HG02884 (cell line): ENCODE measurements at regions not wholly inside any gene's neighbourhood (a gene's known extent, or its start where the extent isn't known, plus 50 kb on each side); places are given as distances from the start of the nearest gene placed in this dataset.

Source experiments
- ATAC-seq: cut with Tn5 transposase; IDR thresholded peaks from one replicate; pipeline ENCODE4 v1.9.1; 2021; ENCODE audit warnings: mild to moderate bottlenecking, moderate library complexity; ENCODE audit not compliant: unreplicated experiment

- ATAC-seq, result no peak
Measured at GRCh38 chr3:154590675-154591384, 160.8 kb upstream of the GPR149 start.

- no peak for ATAC-seq
Measured at GRCh38 chr3:154588831-154589230, 158.8 kb upstream of the GPR149 start.

GRCh38 chr3:154584974-154585373 lies 155.0 kb upstream of the GPR149 start:
- no peak for ATAC-seq

DNA sequence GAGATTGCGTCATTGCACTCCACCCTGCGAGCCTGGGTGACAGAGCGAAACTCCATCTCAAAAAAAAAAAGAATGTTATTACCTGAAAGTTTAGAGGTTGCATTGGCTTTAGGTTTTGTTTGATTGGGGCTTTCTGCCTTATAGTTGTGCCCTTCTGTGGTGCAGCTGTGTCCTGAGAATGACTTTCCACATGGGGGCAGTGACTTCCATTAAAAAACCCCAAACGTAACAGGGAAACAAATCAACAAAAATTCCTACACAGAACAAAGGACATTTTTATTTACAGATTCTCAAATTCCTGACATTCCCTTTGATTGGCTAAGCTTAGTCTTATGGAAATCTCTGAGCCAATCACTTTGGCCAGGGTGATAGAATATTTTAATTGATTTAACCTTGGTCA lies 154.1 kb upstream of the GPR149 start:
- ATAC-seq, result no peak

DNA sequence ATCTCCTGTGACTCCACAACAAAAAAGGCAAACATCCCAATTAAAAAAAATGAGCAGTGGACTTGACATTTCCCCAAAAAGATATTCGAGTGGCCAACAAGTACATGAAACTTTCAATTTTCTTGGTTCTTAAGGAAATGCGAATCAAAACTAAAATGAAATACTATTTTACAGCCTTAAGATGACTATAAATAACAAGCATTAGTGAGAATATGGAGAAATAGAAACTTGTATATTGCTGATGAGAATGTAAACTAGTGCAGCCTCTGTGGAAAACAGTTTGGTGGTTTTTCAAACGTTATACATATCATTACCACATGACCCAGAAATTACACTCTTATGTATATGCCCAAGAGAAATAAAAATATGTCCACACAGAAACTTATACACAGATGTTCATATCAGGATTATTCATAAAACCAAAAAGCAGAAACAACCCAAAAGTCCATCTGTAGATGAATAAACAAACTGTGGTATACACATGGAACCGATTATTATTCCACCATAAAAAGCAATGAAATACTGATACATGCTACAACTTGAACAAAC lies 153.2 kb upstream of the GPR149 start:
- no peak for ATAC-seq

DNA sequence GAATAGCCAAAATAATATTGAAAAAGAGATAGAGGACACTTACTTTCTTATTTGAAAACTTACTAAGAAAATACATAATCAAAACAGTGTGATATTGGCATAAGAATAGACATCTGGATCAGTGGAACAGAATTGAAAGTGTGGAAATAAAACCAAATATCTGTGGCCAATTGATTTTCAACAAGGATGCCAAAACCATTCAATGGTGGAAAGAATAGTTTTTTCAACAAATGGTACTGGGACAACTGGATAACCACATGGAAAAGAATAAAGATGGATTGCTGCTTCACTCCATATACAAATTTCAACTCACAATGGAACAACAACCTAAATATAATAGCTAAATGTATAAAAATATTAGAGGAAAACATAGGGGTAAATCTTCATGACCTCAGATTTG lies 152.5 kb upstream of the GPR149 start:
- ATAC-seq, result no peak

- ATAC-seq, result no peak
Measured at GRCh38 chr3:154571553-154572226, 141.7 kb upstream of the GPR149 start.

- no peak for ATAC-seq
Measured at GRCh38 chr3:154568064-154568463, 138.1 kb upstream of the GPR149 start.

GRCh38 chr3:154559623-154560022 lies 129.6 kb upstream of the GPR149 start:
- no peak for ATAC-seq

GRCh38 chr3:154552338-154552737 lies 122.3 kb upstream of the GPR149 start:
- no peak for ATAC-seq

- no peak for ATAC-seq
Measured at GRCh38 chr3:154549391-154549790, 119.4 kb upstream of the GPR149 start.

DNA sequence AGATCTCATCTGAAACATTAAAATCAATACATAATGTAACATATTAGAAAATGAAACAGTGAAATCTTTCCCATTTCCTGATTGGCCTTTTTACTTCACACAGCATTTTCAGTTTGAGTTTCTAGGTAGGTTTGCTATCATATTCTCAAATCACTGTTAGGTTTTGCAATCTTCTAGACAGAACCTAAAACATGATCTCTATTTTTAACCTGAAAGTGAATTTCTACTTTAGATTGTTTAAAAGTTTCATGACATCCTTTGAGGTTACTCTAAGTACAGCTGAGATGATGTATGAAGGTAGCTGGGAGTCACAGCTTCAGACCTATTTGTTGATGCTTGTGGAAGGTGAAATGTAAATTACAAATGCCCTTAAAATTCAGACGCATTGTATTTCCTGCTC lies 118.4 kb upstream of the GPR149 start:
- no peak for ATAC-seq

DNA sequence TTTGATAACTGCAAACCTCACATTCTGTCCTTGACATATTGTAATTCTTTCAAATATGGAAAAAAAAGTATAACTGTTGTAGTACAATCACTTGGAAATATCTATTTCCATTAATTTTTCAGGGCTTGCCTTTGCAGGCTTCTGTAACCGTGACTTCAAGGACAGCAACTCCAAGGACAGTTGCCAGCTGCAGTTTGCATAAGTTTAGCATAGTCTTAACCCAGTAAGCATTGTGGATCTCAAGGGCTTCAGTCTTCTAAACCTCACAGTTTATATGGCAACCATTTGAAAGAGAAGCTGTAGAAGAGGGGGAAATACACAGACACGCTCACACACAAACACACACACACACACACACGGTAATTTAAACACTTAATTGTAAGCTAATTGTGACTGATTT lies 112.8 kb upstream of the GPR149 start:
- ATAC-seq, result no peak

- no peak for ATAC-seq
Measured at GRCh38 chr3:154540950-154541604, 111.1 kb upstream of the GPR149 start.

DNA sequence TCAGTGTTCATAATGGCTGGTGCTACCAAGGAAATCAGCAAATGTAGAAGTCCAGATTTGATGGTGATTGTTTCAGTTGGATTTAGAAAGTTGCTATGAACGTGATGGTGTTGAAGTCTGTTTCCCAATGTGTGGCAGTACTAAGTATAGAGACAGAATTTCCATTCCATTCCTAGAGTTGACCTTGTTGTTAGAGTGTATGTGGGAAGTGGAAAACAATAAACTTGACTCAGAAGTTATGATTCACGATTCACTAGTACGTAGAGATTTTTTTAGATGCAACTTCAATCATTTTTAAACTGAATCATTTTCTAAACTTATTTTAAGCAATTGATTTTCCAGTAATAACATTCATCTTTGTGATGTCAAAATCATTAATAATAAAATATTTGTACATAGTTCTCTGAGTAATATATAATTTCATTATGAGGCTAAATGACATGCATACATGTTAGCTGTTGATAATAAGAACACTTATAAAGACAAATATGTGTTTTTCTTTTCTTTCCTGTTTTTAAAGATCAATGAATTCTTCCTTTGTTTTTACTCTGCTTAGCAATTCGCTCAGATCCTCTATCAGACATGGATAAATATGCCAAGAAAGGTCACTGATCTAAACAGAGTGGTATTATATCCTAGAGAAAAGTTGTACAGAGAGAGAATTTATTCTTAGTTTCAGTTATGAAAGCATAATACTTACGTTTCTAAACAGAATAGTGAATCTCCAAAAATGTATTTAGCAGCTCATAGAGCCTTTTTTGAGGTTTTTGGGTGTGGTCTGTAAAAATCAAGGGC lies 108.8 kb upstream of the GPR149 start:
- ATAC-seq, result no peak

- ATAC-seq, result no peak
Measured at GRCh38 chr3:154536751-154537150, 106.8 kb upstream of the GPR149 start.

DNA sequence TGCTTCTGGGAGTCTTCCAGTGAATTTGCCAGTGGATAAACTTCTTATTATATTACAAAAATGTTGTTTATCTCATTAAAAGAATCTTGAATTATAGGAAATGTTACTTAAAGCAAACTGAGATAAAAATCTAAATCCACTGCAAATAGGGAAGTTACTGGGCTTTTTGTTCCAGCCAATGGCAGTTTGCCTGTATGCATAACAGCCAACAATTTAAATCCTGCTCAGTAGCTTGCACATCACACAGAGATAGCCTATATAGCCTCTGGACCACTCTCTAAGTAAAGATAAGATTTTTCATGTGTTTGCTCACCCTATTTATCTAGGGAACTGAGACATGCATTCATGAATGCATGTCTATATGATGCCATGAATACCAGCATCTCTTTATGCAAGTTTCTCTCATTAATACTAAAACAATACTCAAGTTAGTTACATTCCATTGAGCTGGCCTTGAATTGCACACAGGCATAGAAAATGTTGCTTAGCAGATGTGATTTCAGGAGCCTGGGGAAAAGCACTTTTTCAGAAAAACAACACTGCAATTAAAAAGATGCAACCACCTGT lies 92.1 kb upstream of the GPR149 start:
- ATAC-seq, result no peak

DNA sequence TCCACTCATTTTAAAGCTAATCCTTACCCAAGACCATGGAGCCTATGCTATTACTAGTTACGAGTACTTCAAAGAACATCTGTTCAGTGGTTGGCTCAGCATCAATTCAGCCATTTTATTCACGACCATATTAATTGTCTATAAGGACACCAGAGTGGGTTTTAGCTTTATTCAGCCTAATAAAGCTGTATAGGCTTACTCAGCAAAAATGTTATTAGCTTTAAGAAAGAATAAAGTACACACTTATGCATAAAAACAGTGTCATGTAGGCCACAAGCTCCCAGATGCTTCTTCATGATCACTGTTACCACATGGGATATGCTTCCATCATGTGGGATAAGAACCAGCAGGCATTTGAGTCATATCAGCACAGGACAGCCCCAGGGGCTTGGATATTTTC lies 87.4 kb upstream of the GPR149 start:
- no peak for ATAC-seq

- no peak for ATAC-seq
Measured at GRCh38 chr3:154515921-154516320, 85.9 kb upstream of the GPR149 start.

DNA sequence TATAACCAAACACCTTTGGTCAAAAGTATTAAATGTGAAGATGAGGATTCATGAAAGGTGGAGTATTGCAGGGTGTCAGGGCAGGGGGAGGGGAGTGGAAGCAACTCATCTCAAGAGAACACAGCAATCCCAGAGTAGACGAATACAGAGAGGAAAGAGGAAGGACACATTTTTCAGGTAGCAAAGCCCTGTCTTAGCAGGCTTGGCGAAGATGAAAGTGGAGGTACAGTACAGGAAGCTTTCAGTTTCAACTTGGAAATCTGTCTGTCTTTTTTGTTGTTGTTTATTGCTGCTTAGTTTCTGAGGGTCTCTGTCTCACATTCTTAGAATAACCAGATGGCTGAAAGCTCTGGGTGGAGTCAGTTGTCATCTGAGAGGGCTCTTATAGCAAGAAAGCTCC lies 80.8 kb upstream of the GPR149 start:
- no peak for ATAC-seq

- no peak for ATAC-seq
Measured at GRCh38 chr3:154507727-154508126, 77.7 kb upstream of the GPR149 start.
